ENCODE measurements at regions not wholly inside any gene's neighbourhood (a gene's known extent, or its start where the extent isn't known, plus 50 kb on each side); places are given as distances from the start of the nearest gene placed in this dataset.

- TF ChIP-seq POLR2A (IDR thresholded peaks at IDR 0.05) (no peak), CTCF (IDR thresholded peaks at IDR 0.05) (no peak)
These were observed 501.9 kb upstream of the CHAC2 start for GRCh38 chr2:53265544-53266299.

Measured in Peyer's patch (tissue), 4 donors.